ENCODE measurements at regions not wholly inside any gene's neighbourhood (a gene's known extent, or its start where the extent isn't known, plus 50 kb on each side); places are given as distances from the start of the nearest gene placed in this dataset.
"Not testable (repeated sequence)": the region's sequence is repeated elsewhere in the genome, so short reads cannot be mapped to it uniquely, and the experiment has no call there.

- DNase-seq (ENCODE audit: low spot score) = no peak
Observed at GRCh38 chr13:50386541-50387050, 371.4 kb downstream of the KCNRG start.

GRCh38 chr13:50387051-50387581 is 371.9 kb downstream of the KCNRG start:
- peak; percentile 97 for DNase-seq (ENCODE audit: low spot score)

GRCh38 chr13:50388481-50388880 is 373.2 kb downstream of the KCNRG start:
- no peak for DNase-seq (ENCODE audit: low spot score)

- no peak for DNase-seq (ENCODE audit: low spot score)
Observed at GRCh38 chr13:50389726-50390125, 374.5 kb downstream of the KCNRG start.

GRCh38 chr13:50390503-50391248 is 375.4 kb downstream of the KCNRG start:
- DNase-seq (ENCODE audit: low spot score) = no peak

GRCh38 chr13:50392977-50393376 is 377.7 kb downstream of the KCNRG start:
- no peak for DNase-seq (ENCODE audit: low spot score)

GRCh38 chr13:50393628-50394027 is 378.4 kb downstream of the KCNRG start:
- DNase-seq (ENCODE audit: low spot score) = peak; percentile 27

- no peak for DNase-seq (ENCODE audit: low spot score)
Observed at GRCh38 chr13:50396001-50396400, 380.8 kb downstream of the KCNRG start.

GRCh38 chr13:50396618-50397017 is 381.4 kb downstream of the KCNRG start:
- DNase-seq (ENCODE audit: low spot score) = not testable (repeated sequence)

GRCh38 chr13:50400035-50400726 is 384.9 kb downstream of the KCNRG start:
- DNase-seq (ENCODE audit: low spot score) = peak; percentile 63

GRCh38 chr13:50401049-50401505 is 385.8 kb downstream of the KCNRG start:
- DNase-seq (ENCODE audit: low spot score) = peak; percentile 67

- peak; percentile 44 for DNase-seq (ENCODE audit: low spot score)
Observed at GRCh38 chr13:50401721-50402465, 386.6 kb downstream of the KCNRG start.

- DNase-seq (ENCODE audit: low spot score) = no peak
Observed at GRCh38 chr13:50403311-50403710, 388.1 kb downstream of the KCNRG start.

GRCh38 chr13:50404116-50404515 is 388.9 kb downstream of the KCNRG start:
- no peak for DNase-seq (ENCODE audit: low spot score)

- no peak for DNase-seq (ENCODE audit: low spot score)
Observed at GRCh38 chr13:50404769-50405168, 389.5 kb downstream of the KCNRG start.

GRCh38 chr13:50406831-50407230 is 391.6 kb downstream of the KCNRG start:
- no peak for DNase-seq (ENCODE audit: low spot score)

GRCh38 chr13:50408068-50408467 is 392.8 kb downstream of the KCNRG start:
- DNase-seq (ENCODE audit: low spot score) = no peak

GRCh38 chr13:50409220-50409619 is 394.0 kb downstream of the KCNRG start:
- no peak for DNase-seq (ENCODE audit: low spot score)

GRCh38 chr13:50410921-50411746 is 395.9 kb downstream of the KCNRG start:
- DNase-seq (ENCODE audit: low spot score) = peak; percentile 96

GRCh38 chr13:50412046-50412617 is 396.9 kb downstream of the KCNRG start:
- peak; percentile 83 for DNase-seq (ENCODE audit: low spot score)

GRCh38 chr13:50414640-50415039 is 399.4 kb downstream of the KCNRG start:
- DNase-seq (ENCODE audit: low spot score) = no peak

All from umbilical cord (tissue), 1 donor.